Ovary (tissue), 7 donors: ENCODE measurements at regions not wholly inside any gene's neighbourhood (a gene's known extent, or its start where the extent isn't known, plus 50 kb on each side); places are given as distances from the start of the nearest gene placed in this dataset.
"Not testable (repeated sequence)": the region's sequence is repeated elsewhere in the genome, so short reads cannot be mapped to it uniquely, and the experiment has no call there.

Experiments used
- DNase-seq, 5 donors: peaks; one replicate each; pipeline ENCODE4 v3.0.0-alpha.2; 2019 to 2020
- H3K27ac ChIP-seq, 2 donors: fragments of 200-600 bp; one replicate each; pipeline versions ENCODE4 v1.5.1 to v1.8.0; 2019 to 2022
- H3K27me3 ChIP-seq: fragments of 200-600 bp; one replicate; pipeline ENCODE4 v1.8.0; 2022
- H3K36me3 ChIP-seq: fragments of 200-600 bp; sonication (generic); one replicate; pipeline ENCODE4 v1.5.1; 2019
- H3K4me1 ChIP-seq: one replicate; pipeline ENCODE4 v1.8.1; 2013; ENCODE audit warnings: mild to moderate bottlenecking, moderate library complexity; ENCODE audit not compliant: insufficient read depth
- H3K4me3 ChIP-seq: fragments of 200-600 bp; sonication (generic); one replicate; pipeline ENCODE4 v1.5.1; 2017
- H3K9me3 ChIP-seq, 2 donors: fragments of 200-600 bp in 1 of 2; sonication (generic) in 1 of 2; one replicate each; pipeline versions ENCODE4 v1.5.1 to v1.8.1; 2013 to 2019; ENCODE audit warnings: mild to moderate bottlenecking in 1 of 2, moderate library complexity in 1 of 2
- EP300 ChIP-seq: sonication (generic); formaldehyde crosslinking; IDR thresholded peaks from one replicate; pipeline ENCODE4 v1.6.1; 2017; ENCODE audit warnings: antibody characterized with exemption
- POLR2A ChIP-seq: fragments of 450-650 bp; IDR thresholded peaks from one replicate; pipeline ENCODE4 v1.6.1; 2017; ENCODE audit warnings: antibody characterized with exemption, mild to moderate bottlenecking, moderate library complexity
- WGBS, 3 donors: extraction: QIAGEN DNeasy Blood & Tissue Kit in 1 of 3; methylation state at CpG; one replicate each; pipeline versions ENCODE4 v1.1.5 to v1.1.7; 2013 to 2017; 5-methylcytosine and 5-hydroxymethylcytosine counted together
- intact Hi-C, 4 donors: fragments of 100-400 bp; cut with DNase I; formaldehyde crosslinking; loops; one replicate each; pipeline versions ENCODE4 v1.11.0 to v1.15.1; 2022 to 2023
- TF ChIP-seq, protein P1 (sequence below), 3 donors: fragments of 450-650 bp in 2 of 3; fragments of 200-600 bp in 1 of 3; IDR thresholded peaks; one replicate each; pipeline versions ENCODE4 v1.5.1 to v1.8.0; 2016 to 2022; ENCODE audit warnings: antibody characterized with exemption in 3 of 3, mild to moderate bottlenecking in 1 of 3
- donor health status: DM: no; HTN: no; CAD: no; lungs with moderate emphysema.
- donor health status: DM: no; HTN: no; CAD: no.
- donor health status: Bipolar disorder and iron deficiency.
- donor health status: DM: no; HTN: no; CAD: no.
- donor health status: DM: yes; HTN: yes; CAD: no.

DNA sequence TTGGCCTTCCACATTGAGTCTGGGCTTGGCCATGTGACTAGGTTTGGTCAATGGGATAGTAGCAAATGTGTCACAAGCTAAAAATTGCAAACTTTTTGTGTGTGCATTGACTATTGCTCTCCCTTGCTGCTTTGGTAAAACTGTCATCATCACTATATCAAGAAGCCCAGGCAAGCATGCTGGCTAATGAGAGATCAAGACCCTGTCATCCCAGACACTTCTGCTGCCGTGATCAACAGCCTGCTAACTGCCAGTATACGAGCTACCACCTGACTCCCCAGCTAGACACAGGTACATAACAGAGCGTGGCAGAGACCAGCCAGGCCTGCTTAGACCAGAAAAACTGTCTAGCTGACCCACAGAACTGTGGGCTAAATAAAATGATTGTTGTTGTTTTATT, 456.7 kb upstream of the DCN start:
- H3K9me3 ChIP-seq, result peaks cover 0 to 6% of the 10 kb centered on the region in 2 donors
- H3K36me3 ChIP-seq, result no peaks in the 10 kb centered on the region
- H3K27me3 ChIP-seq, result no peaks in the 10 kb centered on the region
- no peak overlapping the region for H3K4me3 ChIP-seq
- H3K4me1 ChIP-seq, result no peaks in the 10 kb centered on the region
- TF ChIP-seq EP300 (no peak), POLR2A (no peak)
- TF ChIP-seq, protein P1, sequence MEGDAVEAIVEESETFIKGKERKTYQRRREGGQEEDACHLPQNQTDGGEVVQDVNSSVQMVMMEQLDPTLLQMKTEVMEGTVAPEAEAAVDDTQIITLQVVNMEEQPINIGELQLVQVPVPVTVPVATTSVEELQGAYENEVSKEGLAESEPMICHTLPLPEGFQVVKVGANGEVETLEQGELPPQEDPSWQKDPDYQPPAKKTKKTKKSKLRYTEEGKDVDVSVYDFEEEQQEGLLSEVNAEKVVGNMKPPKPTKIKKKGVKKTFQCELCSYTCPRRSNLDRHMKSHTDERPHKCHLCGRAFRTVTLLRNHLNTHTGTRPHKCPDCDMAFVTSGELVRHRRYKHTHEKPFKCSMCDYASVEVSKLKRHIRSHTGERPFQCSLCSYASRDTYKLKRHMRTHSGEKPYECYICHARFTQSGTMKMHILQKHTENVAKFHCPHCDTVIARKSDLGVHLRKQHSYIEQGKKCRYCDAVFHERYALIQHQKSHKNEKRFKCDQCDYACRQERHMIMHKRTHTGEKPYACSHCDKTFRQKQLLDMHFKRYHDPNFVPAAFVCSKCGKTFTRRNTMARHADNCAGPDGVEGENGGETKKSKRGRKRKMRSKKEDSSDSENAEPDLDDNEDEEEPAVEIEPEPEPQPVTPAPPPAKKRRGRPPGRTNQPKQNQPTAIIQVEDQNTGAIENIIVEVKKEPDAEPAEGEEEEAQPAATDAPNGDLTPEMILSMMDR (IDR thresholded peaks at IDR 0.05), result no peak
- no peak overlapping the region for H3K27ac ChIP-seq
- 73 to 92% (median 81%) methylated on average over 3 of the region's 3 CpGs for WGBS, 3 donors
- intact Hi-C loops, result no loop called here
- no peak for DNase-seq

DNA sequence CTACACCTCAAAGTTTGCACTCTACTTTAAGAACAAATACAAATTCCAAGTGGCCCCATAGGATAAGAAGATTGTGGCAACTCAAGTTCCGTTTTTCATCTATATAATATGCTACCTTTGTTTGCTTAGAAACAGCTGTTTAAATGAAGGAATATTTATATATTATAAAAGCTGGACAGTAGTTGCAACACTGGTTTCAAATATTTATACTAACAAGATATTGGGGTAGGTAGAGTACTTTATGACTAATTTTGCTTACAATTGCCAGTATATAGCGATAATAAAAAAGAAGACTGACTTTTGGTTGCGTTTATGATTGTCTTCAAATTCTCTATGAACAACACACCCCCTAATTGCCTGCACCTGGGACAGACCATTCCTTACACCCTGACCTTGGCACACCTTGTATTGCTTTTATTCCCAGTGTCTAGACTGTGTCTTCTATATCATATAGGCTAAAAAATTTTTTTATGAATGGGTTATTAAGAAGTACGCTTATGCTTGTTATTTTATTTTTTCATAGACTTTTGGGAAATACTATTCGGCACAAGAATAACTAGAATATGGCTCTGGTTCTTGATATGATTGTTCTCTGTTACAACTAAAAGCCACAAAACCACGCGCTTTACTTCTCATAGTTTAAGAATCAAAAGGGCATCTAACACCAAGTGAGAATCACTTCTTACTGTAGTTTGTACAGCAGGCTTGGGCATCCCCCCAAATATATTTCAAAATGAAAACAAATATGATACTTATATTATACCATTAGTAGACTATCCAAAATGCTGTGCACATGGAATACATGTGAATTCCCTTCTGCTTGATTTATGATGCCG, 455.4 kb upstream of the DCN start:
- Histone ChIP-seq H3K4me3 (no peak overlapping the region), H3K27ac (no peak overlapping the region), H3K27me3 (no peaks in the 10 kb centered on the region), H3K4me1 (no peaks in the 10 kb centered on the region), H3K9me3 (peaks cover 0 to 6% of the 10 kb centered on the region in 2 donors), H3K36me3 (no peaks in the 10 kb centered on the region)
- no peak for DNase-seq
- 89 to 94% (median 91%) methylated on average over 8 of the region's 8 CpGs for WGBS, 3 donors
- TF ChIP-seq, protein P1 (IDR thresholded peaks at IDR 0.05), result no peak
- TF ChIP-seq EP300 (no peak), POLR2A (no peak)
- intact Hi-C loops, result no loop called here

DNA sequence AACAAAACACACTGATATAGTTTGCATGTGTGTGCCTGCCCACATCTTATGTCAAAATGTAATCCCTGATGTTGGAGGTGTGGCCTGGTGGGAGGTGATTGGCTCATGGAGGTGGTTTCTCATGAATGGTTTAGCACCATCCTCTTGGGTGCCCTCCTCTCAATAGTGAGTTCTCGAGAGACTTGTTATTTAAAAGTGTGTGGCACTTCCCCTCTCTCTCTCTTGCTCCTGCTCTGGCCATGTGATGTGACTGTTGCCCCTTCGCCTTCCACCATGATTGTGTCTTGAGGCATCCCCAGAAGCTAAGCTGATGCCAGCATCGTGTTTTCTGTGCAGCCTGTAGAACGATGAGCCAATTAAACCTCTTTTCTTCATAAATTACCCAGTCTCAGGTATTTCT, 454.1 kb upstream of the DCN start:
- H3K27ac ChIP-seq, result no peak overlapping the region
- no peaks in the 10 kb centered on the region for H3K36me3 ChIP-seq
- no peak for DNase-seq
- WGBS, 3 donors, result 82 to 84% (median 83%) methylated on average over 4 of the region's 4 CpGs
- intact Hi-C loops, result no loop called here
- no peaks in the 10 kb centered on the region for H3K4me1 ChIP-seq
- H3K9me3 ChIP-seq, result peaks cover 0 to 6% of the 10 kb centered on the region in 2 donors
- no peaks in the 10 kb centered on the region for H3K27me3 ChIP-seq
- H3K4me3 ChIP-seq, result no peak overlapping the region
- TF ChIP-seq EP300 (no peak), POLR2A (no peak)
- TF ChIP-seq, protein P1 (IDR thresholded peaks at IDR 0.05), result no peak

DNA sequence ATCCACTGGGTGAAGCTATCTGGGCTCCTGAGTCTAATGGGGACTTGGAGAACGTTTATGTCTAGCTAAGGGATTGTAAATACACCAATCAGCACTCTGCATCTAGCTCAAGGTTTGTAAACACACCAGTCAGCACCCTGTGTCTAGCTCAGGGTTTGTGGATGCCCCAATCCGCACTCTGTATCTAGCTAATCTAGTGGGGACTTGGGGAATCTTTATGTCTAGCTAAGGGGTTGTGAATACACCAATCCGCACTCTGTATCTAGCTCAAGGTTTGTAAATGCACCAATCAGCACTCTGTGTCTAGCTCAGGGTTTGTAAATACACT, 451.7 kb upstream of the DCN start:
- H3K36me3 ChIP-seq, H3K9me3 ChIP-seq, H3K27ac ChIP-seq, H3K4me3 ChIP-seq, DNase-seq, H3K27me3 ChIP-seq, intact Hi-C loops, H3K4me1 ChIP-seq: not testable (repeated sequence)
- WGBS, 3 donors, result 82 to 89% (median 89%) methylated on average over 3 of the region's 3 CpGs

DNA sequence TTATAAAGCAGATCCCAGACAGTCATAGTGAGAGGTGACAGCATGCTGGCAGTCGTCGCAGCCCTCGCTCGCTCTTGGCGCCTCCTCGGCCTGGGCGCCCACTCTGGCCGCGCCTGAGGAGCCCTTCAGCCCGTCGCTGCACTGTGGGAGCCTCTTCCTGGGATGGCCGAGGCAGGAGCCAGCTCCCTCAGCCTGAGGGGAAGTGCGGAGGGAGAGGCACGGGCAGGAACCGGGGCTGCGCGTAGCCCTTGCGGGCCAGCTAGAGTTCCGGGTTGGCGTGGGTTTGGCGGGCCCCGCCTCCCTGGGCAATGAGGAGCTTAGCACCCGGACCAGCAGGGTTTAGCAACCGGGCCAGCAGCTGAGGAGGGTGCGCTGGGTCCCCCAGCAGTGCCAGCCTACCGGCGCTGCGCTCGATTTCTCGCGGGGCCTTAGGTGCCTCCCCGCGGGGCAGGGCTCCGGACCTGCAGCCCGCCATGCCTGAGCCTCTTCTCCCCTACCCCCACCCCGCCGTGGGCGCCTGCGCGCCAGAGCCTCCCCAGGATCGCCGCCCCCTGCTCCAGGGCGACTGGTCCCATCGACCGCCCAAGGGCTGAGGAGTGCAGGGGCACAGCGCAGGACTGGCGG, 451.2 kb upstream of the DCN start:
- WGBS, 3 donors, result 97 to 98% (median 98%) methylated on average over 41 to 47 of the region's 47 CpGs
- TF ChIP-seq, protein P1 (IDR thresholded peaks at IDR 0.05), result no peak
- TF ChIP-seq EP300 (no peak), POLR2A (no peak)
- Histone ChIP-seq H3K9me3 (peaks cover 0 to 6% of the 10 kb centered on the region in 2 donors), H3K4me1 (no peaks in the 10 kb centered on the region), H3K4me3 (no peak overlapping the region), H3K27me3 (no peaks in the 10 kb centered on the region), H3K36me3 (no peaks in the 10 kb centered on the region), H3K27ac (no peak overlapping the region)
- intact Hi-C loops, result no loop called here
- DNase-seq, result no peak
